Sigmoid colon (tissue), 6 donors: ENCODE measurements at regions not wholly inside any gene's neighbourhood (a gene's known extent, or its start where the extent isn't known, plus 50 kb on each side); places are given as distances from the start of the nearest gene placed in this dataset.

Experiments
- DNase-seq: peaks from one replicate; pipeline ENCODE4 v3.0.0-alpha.2; 2019
- H3K27ac ChIP-seq, 4 donors: fragments of 200-600 bp; sonication (generic); one replicate each; pipeline ENCODE4 v1.5.1; 2016 to 2019; ENCODE audit warnings: mild to moderate bottlenecking in 1 of 4
- H3K27me3 ChIP-seq, 3 donors: fragments of 200-600 bp; sonication (generic); one replicate each; pipeline ENCODE4 v1.5.1; 2019; ENCODE audit warnings: mild to moderate bottlenecking in 1 of 3
- H3K36me3 ChIP-seq, 4 donors: fragments of 200-600 bp; sonication (generic); one replicate each; pipeline ENCODE4 v1.5.1; 2016 to 2019
- H3K4me1 ChIP-seq, 4 donors: fragments of 200-600 bp; sonication (generic); one replicate each; pipeline ENCODE4 v1.5.1; 2017 to 2019
- H3K4me3 ChIP-seq, 4 donors: fragments of 200-600 bp; sonication (generic); one replicate each; pipeline ENCODE4 v1.5.1; 2017 to 2019; ENCODE audit warnings: mild to moderate bottlenecking in 2 of 4, moderate library complexity in 1 of 4
- H3K9me3 ChIP-seq, 4 donors: fragments of 200-600 bp in 3 of 4; sonication (generic) in 3 of 4; one replicate each; pipeline versions ENCODE4 v1.5.1 to v1.6.1; 2013 to 2019
- EP300 ChIP-seq, 4 donors: sonication (generic); formaldehyde crosslinking; IDR thresholded peaks; one replicate each; pipeline ENCODE4 v1.6.1; 2017; ENCODE audit warnings: antibody characterized with exemption in 4 of 4
- POLR2A ChIP-seq, 2 donors: fragments of 450-650 bp; IDR thresholded peaks; one replicate each; pipeline ENCODE4 v1.6.1; 2016; ENCODE audit warnings: antibody characterized with exemption in 2 of 2, mild to moderate bottlenecking in 2 of 2, moderate library complexity in 2 of 2
- POLR2AphosphoS5 ChIP-seq, 4 donors: sonication (generic); formaldehyde crosslinking; IDR thresholded peaks; one replicate each; pipeline ENCODE4 v1.6.1; 2017; ENCODE audit warnings: antibody characterized with exemption in 4 of 4
- WGBS, 2 donors: extraction: QIAGEN DNeasy Blood & Tissue Kit; methylation state at CpG; one replicate each; pipeline ENCODE4 v1.1.7; 2013; 5-methylcytosine and 5-hydroxymethylcytosine counted together
- intact Hi-C: fragments of 100-400 bp; cut with DNase I; formaldehyde crosslinking; loops from one replicate; pipeline ENCODE4 v1.15.1; 2023
- TF ChIP-seq, protein P1 (sequence below), 4 experiments: fragments of 450-650 bp in 3 of 4; fragments of 200-600 bp in 1 of 4; IDR thresholded peaks; one replicate each; pipeline ENCODE4 v1.5.1; 2016 to 2019; ENCODE audit warnings: antibody characterized with exemption in 4 of 4, mild to moderate bottlenecking in 3 of 4, moderate library complexity in 2 of 4
- donor health status: healthy with polysubstance abuse.
- donor health status: healthy.

DNA sequence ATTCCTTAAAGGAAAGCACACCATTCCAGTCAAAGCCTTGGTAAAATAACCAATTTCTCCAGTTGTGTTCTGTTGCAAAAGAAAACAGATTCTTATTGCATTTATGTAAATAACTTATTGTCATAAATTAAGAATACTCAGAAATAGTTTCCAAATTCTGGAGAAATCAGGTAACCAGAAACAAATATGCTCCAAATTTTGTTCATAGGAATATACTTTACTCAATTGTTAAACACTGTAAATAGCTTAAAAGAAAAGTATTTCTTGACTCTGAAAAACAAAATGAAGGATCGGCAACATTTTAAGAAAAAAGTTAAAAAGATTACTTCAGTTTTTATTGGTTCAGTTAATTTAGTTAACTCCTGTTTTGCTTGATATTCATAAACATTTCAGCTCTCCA is 67.1 kb upstream of the PIK3CG start:
- no peak for DNase-seq
- no peaks in the 10 kb centered on the region for H3K27me3 ChIP-seq
- H3K36me3 ChIP-seq: no peaks in the 10 kb centered on the region
- no peak overlapping the region for H3K4me3 ChIP-seq
- no peak overlapping the region for H3K27ac ChIP-seq
- no peaks in the 10 kb centered on the region for H3K9me3 ChIP-seq
- WGBS, 2 donors: 98 to 99% methylated on average over 1 of the region's 1 CpG
- H3K4me1 ChIP-seq: no peaks in the 10 kb centered on the region
- intact Hi-C loops: no loop called here
- TF ChIP-seq POLR2AphosphoS5 (IDR thresholded peaks at IDR 0.05) (no peak), EP300 (IDR thresholded peaks at IDR 0.05) (no peak), POLR2A (IDR thresholded peaks at IDR 0.05) (no peak)
- TF ChIP-seq, protein P1, sequence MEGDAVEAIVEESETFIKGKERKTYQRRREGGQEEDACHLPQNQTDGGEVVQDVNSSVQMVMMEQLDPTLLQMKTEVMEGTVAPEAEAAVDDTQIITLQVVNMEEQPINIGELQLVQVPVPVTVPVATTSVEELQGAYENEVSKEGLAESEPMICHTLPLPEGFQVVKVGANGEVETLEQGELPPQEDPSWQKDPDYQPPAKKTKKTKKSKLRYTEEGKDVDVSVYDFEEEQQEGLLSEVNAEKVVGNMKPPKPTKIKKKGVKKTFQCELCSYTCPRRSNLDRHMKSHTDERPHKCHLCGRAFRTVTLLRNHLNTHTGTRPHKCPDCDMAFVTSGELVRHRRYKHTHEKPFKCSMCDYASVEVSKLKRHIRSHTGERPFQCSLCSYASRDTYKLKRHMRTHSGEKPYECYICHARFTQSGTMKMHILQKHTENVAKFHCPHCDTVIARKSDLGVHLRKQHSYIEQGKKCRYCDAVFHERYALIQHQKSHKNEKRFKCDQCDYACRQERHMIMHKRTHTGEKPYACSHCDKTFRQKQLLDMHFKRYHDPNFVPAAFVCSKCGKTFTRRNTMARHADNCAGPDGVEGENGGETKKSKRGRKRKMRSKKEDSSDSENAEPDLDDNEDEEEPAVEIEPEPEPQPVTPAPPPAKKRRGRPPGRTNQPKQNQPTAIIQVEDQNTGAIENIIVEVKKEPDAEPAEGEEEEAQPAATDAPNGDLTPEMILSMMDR (IDR thresholded peaks at IDR 0.05): no peak

DNA sequence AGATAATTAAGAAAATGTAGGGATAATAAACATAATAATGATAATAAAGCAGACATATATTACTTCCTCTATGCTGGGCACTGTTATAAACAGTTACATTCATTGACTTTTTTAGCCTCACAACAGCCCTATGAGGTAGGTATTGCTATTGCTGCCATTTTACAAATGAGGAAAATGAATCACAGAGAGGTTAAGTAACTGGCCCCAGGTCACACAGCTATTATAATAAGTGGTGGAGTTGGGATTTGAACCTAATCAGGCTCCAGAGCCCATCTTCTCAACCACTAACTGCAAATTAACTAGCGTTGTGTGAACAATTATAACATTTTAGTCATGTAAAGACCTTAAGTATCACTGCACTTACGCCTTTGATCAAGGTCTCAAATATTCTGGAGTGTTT is 62.5 kb upstream of the PIK3CG start:
- no peak overlapping the region for H3K27ac ChIP-seq
- H3K4me3 ChIP-seq: no peak overlapping the region
- no peaks in the 10 kb centered on the region for H3K9me3 ChIP-seq
- no peak for DNase-seq
- no peaks in the 10 kb centered on the region for H3K27me3 ChIP-seq
- 94 to 96% methylated on average over 2 of the region's 2 CpGs for WGBS, 2 donors
- no peaks in the 10 kb centered on the region for H3K36me3 ChIP-seq
- intact Hi-C loops: no loop called here
- no peaks in the 10 kb centered on the region for H3K4me1 ChIP-seq
- TF ChIP-seq POLR2A (IDR thresholded peaks at IDR 0.05) (no peak), POLR2AphosphoS5 (IDR thresholded peaks at IDR 0.05) (no peak), EP300 (IDR thresholded peaks at IDR 0.05) (no peak)
- TF ChIP-seq, protein P1 (IDR thresholded peaks at IDR 0.05): no peak

DNA sequence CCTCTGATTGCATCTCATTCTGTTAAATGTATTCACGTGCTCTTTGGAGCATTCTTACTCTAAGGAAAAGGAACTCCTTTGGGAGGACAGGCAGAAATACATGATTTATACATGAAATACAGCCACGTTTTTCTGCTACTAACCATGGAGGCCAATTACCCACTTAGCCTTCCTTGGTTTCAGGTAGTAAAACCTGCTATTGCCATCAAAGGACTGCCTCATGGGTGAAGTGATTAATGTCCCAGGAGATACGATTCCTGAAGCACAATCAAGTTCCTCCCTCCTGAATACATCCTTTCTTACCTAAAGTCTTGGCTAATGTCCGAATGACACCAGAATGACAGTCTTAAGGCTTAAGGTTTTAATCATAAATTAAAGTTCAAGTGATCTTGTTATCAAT is 58.5 kb upstream of the PIK3CG start:
- Histone ChIP-seq H3K27me3 (no peaks in the 10 kb centered on the region), H3K9me3 (no peaks in the 10 kb centered on the region), H3K27ac (no peak overlapping the region), H3K4me3 (no peak overlapping the region), H3K4me1 (no peaks in the 10 kb centered on the region), H3K36me3 (no peaks in the 10 kb centered on the region)
- intact Hi-C loops: no loop called here
- DNase-seq: no peak
- 47 to 67% methylated on average over 4 of the region's 4 CpGs for WGBS, 2 donors
- TF ChIP-seq POLR2AphosphoS5 (IDR thresholded peaks at IDR 0.05) (no peak), EP300 (IDR thresholded peaks at IDR 0.05) (no peak), POLR2A (IDR thresholded peaks at IDR 0.05) (no peak)
- TF ChIP-seq, protein P1 (IDR thresholded peaks at IDR 0.05): no peak

DNA sequence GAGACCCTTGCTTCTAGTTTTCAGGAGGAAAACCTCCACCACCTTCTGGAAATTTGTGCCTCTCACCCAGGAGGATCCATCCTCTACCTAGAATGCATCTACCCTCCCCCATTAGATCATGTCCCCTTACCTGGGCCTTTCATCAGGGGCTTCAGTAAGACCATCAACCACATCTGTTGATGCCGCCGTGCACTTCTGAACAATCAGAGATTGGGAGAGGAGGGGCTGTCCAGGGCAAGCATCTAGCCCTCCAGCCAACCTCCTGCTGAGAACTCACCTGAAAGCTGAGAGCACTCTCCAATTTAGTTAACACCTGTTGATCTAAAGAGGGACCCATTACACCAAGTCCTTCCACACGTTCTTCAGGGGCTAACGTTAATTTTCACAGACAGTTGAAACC is 57.6 kb upstream of the PIK3CG start:
- H3K4me3 ChIP-seq: no peak overlapping the region

More for the DNA sequence above, 57.6 kb upstream of the PIK3CG start:
- 84 to 86% methylated on average over 4 of the region's 4 CpGs for WGBS, 2 donors
- no peaks in the 10 kb centered on the region for H3K36me3 ChIP-seq
- intact Hi-C loops: no loop called here
- no peaks in the 10 kb centered on the region for H3K9me3 ChIP-seq
- TF ChIP-seq, protein P1 (IDR thresholded peaks at IDR 0.05): no peak
- no peak for TF ChIP-seq POLR2A (IDR thresholded peaks at IDR 0.05)
- TF ChIP-seq EP300 (IDR thresholded peaks at IDR 0.05): no peak
- TF ChIP-seq POLR2AphosphoS5 (IDR thresholded peaks at IDR 0.05): no peak
- H3K4me1 ChIP-seq: no peaks in the 10 kb centered on the region
- no peak for DNase-seq
- no peaks in the 10 kb centered on the region for H3K27me3 ChIP-seq
- H3K27ac ChIP-seq: no peak overlapping the region
